22Rv1 (cell line): ENCODE measurements at regions not wholly inside any gene's neighbourhood (a gene's known extent, or its start where the extent isn't known, plus 50 kb on each side); places are given as distances from the start of the nearest gene placed in this dataset.

ENCODE experiments used
- ZFX ChIP-seq: fragments of 450-650 bp; IDR thresholded peaks from 2 replicates; pipeline ENCODE4 v1.6.1; 2017; ENCODE audit warnings: antibody characterized with exemption, borderline replicate concordance
- TF ChIP-seq, protein P1 (sequence below): fragments of 450-650 bp; IDR thresholded peaks from 2 replicates; pipeline ENCODE4 v1.5.1; 2017; ENCODE audit warnings: mild to moderate bottlenecking

DNA sequence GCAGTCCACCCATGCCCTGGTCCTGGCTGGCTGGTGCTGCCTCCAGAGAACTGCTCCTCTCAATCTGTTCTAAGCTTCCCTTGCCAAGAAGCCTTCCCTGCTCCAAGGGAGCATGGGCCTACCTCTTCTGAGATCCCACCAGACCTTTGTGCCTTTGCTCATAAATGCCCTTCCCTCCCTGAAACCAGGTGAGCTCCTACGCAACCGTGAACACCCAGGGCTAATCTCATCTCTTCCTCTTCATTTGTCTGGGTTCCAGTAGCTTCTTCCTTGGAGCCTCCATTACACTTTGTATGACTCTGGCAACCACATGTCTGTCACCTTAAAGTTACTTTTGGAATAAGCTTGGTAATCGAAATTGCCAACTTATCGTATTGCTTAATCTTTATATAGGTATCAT lies 270.6 kb downstream of the PBX3 start:
- TF ChIP-seq, protein P1, sequence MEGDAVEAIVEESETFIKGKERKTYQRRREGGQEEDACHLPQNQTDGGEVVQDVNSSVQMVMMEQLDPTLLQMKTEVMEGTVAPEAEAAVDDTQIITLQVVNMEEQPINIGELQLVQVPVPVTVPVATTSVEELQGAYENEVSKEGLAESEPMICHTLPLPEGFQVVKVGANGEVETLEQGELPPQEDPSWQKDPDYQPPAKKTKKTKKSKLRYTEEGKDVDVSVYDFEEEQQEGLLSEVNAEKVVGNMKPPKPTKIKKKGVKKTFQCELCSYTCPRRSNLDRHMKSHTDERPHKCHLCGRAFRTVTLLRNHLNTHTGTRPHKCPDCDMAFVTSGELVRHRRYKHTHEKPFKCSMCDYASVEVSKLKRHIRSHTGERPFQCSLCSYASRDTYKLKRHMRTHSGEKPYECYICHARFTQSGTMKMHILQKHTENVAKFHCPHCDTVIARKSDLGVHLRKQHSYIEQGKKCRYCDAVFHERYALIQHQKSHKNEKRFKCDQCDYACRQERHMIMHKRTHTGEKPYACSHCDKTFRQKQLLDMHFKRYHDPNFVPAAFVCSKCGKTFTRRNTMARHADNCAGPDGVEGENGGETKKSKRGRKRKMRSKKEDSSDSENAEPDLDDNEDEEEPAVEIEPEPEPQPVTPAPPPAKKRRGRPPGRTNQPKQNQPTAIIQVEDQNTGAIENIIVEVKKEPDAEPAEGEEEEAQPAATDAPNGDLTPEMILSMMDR: no peak
- no peak for TF ChIP-seq ZFX
